Lung (tissue), 11 donors: ENCODE measurements at regions not wholly inside any gene's neighbourhood (a gene's known extent, or its start where the extent isn't known, plus 50 kb on each side); places are given as distances from the start of the nearest gene placed in this dataset.

Experiments
- ATAC-seq: fragments of 200-7000 bp; cut with Tn5 transposase; one replicate; pipeline ENCODE4 v1.9.1; 2020; ENCODE audit warnings: moderate number of reproducible peaks; ENCODE audit not compliant: insufficient read depth, low FRiP score
- DNase-seq, 3 donors: peaks; one replicate each; pipeline ENCODE4 v3.0.0-alpha.2; 2013 to 2017
- H3K27ac ChIP-seq, 2 donors: one replicate each; pipeline ENCODE4 v1.5.1; 2013; ENCODE audit warnings: mild to moderate bottlenecking in 2 of 2, moderate library complexity in 2 of 2, control low read depth in 1 of 2, inconsistent platforms in 1 of 2, low read depth in 1 of 2, low read length in 1 of 2
- H3K27me3 ChIP-seq, 3 donors: one replicate each; pipeline ENCODE4 v1.5.1; 2013; ENCODE audit warnings: low read length in 2 of 3; ENCODE audit not compliant: control insufficient read depth in 3 of 3, insufficient read depth in 3 of 3
- H3K36me3 ChIP-seq, 4 donors: one replicate each; pipeline ENCODE4 v1.5.1; 2013; ENCODE audit warnings: low read length in 4 of 4, mild to moderate bottlenecking in 1 of 4, moderate library complexity in 1 of 4; ENCODE audit not compliant: control insufficient read depth in 4 of 4, insufficient read depth in 4 of 4
- H3K4me1 ChIP-seq, 5 donors: one replicate each; pipeline ENCODE4 v1.5.1; 2013; ENCODE audit warnings: low read length in 5 of 5, mild to moderate bottlenecking in 2 of 5, moderate library complexity in 1 of 5; ENCODE audit not compliant: control insufficient read depth in 5 of 5, insufficient read depth in 5 of 5
- H3K4me3 ChIP-seq: one replicate; pipeline ENCODE4 v1.5.1; 2013; ENCODE audit warnings: mild to moderate bottlenecking, control low read depth, moderate library complexity
- H3K9ac ChIP-seq, 2 donors: one replicate each; pipeline ENCODE4 v1.5.1; 2013; ENCODE audit warnings: low read length in 2 of 2, control low read depth in 1 of 2; ENCODE audit not compliant: insufficient read depth in 1 of 2
- H3K9me3 ChIP-seq, 4 donors: one replicate each; pipeline ENCODE4 v1.5.1; 2013; ENCODE audit warnings: low read length in 3 of 4, mild to moderate bottlenecking in 1 of 4, moderate library complexity in 1 of 4; ENCODE audit not compliant: control insufficient read depth in 4 of 4, insufficient read depth in 3 of 4
- WGBS, 2 donors: extraction: QIAGEN DNeasy Blood & Tissue Kit; methylation state at CpG; one replicate each; pipeline ENCODE4 v1.1.7; 2013; 5-methylcytosine and 5-hydroxymethylcytosine counted together
- TF ChIP-seq, protein P1 (sequence below): IDR thresholded peaks from 2 replicates; pipeline ENCODE4 v1.5.1; 2012; ENCODE audit warnings: mild to moderate bottlenecking; ENCODE audit errors: control extremely low read depth, extremely low read depth
- donor health status: control.
- donor health status: control.
- donor health status: Bipolar disorder and iron deficiency.
- donor health status: healthy.
- donor health status: DM: yes; HTN: yes; CAD: no.

- H3K36me3 ChIP-seq: no peaks in the 10 kb centered on the region
These were observed 232.3 kb downstream of the ADGRG6 start for GRCh38 chr6:142534076-142534475.

DNA sequence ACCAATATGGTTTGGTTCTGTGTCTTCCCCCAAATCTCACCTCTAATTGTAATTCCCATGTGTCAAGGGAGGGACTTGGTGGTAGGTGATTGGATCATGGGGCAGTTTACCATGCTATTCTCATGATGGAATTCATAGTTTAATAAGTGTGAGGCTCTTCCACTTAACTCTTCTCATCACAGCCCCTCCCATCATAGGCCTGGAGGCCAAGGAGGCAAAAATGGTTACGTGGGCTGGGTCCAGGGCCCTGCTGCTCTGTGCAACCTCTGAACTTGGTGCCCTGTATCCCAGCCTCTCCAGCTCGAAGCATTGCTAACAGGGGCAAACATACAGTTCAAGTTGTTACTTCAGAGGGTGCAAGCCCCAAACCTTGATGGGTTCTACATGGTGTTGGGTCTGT, 232.7 kb downstream of the ADGRG6 start:
- no peaks in the 10 kb centered on the region for H3K36me3 ChIP-seq
- no peak overlapping the region for H3K9ac ChIP-seq
- ATAC-seq: no peak
- H3K4me1 ChIP-seq: no peaks in the 10 kb centered on the region
- DNase-seq: no peak
- TF ChIP-seq, protein P1, sequence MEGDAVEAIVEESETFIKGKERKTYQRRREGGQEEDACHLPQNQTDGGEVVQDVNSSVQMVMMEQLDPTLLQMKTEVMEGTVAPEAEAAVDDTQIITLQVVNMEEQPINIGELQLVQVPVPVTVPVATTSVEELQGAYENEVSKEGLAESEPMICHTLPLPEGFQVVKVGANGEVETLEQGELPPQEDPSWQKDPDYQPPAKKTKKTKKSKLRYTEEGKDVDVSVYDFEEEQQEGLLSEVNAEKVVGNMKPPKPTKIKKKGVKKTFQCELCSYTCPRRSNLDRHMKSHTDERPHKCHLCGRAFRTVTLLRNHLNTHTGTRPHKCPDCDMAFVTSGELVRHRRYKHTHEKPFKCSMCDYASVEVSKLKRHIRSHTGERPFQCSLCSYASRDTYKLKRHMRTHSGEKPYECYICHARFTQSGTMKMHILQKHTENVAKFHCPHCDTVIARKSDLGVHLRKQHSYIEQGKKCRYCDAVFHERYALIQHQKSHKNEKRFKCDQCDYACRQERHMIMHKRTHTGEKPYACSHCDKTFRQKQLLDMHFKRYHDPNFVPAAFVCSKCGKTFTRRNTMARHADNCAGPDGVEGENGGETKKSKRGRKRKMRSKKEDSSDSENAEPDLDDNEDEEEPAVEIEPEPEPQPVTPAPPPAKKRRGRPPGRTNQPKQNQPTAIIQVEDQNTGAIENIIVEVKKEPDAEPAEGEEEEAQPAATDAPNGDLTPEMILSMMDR: no peak
- H3K27me3 ChIP-seq: no peaks in the 10 kb centered on the region
- H3K9me3 ChIP-seq: peaks cover 0 to 7% (median 2%) of the 10 kb centered on the region in 4 donors
- WGBS, 2 donors: 67 to 76% methylated on average over 2 of the region's 2 CpGs
- H3K27ac ChIP-seq: no peak overlapping the region
- H3K4me3 ChIP-seq: no peak overlapping the region

More at GRCh38 chr6:142534076-142534475, 232.3 kb downstream of the ADGRG6 start:
- no peaks in the 10 kb centered on the region for H3K4me1 ChIP-seq
- TF ChIP-seq, protein P1: no peak
- WGBS, 2 donors: 95 to 98% methylated on average over 1 of the region's 1 CpG
- H3K27ac ChIP-seq: no peak overlapping the region
- no peak overlapping the region for H3K9ac ChIP-seq
- H3K4me3 ChIP-seq: no peak overlapping the region
- H3K27me3 ChIP-seq: no peaks in the 10 kb centered on the region
- no peak for ATAC-seq
- no peak for DNase-seq
- H3K9me3 ChIP-seq: peaks cover 0 to 7% (median 2%) of the 10 kb centered on the region in 4 donors

GRCh38 chr6:142537612-142538478, 236.0 kb downstream of the ADGRG6 start:
- TF ChIP-seq, protein P1: no peak
- Histone ChIP-seq H3K4me3 (no peak overlapping the region), H3K27me3 (peaks cover 0 to 3% (median 0%) of the 10 kb centered on the region in 3 donors), H3K9ac (no peak overlapping the region), H3K27ac (no peak overlapping the region), H3K4me1 (no peaks in the 10 kb centered on the region), H3K9me3 (peaks cover 0 to 7% (median 2%) of the 10 kb centered on the region in 4 donors), H3K36me3 (no peaks in the 10 kb centered on the region)
- 75 to 79% methylated on average over 11 of the region's 11 CpGs for WGBS, 2 donors
- no peak for DNase-seq
- no peak for ATAC-seq
